OCI-LY1 (cell line): ENCODE measurements at regions not wholly inside any gene's neighbourhood (a gene's known extent, or its start where the extent isn't known, plus 50 kb on each side); places are given as distances from the start of the nearest gene placed in this dataset.

Experiments used
- H2AFZ ChIP-seq: fragments of 200-600 bp; sonication (generic), shearing (Covaris generic); 2 replicates; pipeline ENCODE4 v1.6.0; 2014; ENCODE audit warnings: antibody characterized with exemption, mild to moderate bottlenecking, low read length
- H3F3A ChIP-seq: fragments of 200-600 bp; sonication (generic), shearing (Covaris generic); 2 replicates; pipeline ENCODE4 v1.6.0; 2014; ENCODE audit warnings: mild to moderate bottlenecking, antibody characterized with exemption, low read length, moderate library complexity; ENCODE audit not compliant: insufficient read depth
- H3K27ac ChIP-seq: fragments of 200-600 bp; sonication (generic); 2 replicates; pipeline ENCODE4 v1.5.1; 2014; ENCODE audit warnings: low read length, mixed run types, mild to moderate bottlenecking, low read depth; ENCODE audit not compliant: poor library complexity, severe bottlenecking
- H3K27me3 ChIP-seq: fragments of 200-600 bp; sonication (generic); 2 replicates; pipeline ENCODE4 v1.6.0; 2014; ENCODE audit warnings: antibody characterized with exemption, mild to moderate bottlenecking, low read length, moderate library complexity; ENCODE audit not compliant: insufficient read depth
- H3K36me3 ChIP-seq: fragments of 200-600 bp; sonication (generic); 2 replicates; pipeline ENCODE4 v1.6.1; 2014; ENCODE audit warnings: mild to moderate bottlenecking, antibody characterized with exemption, low read length, moderate library complexity, mixed read lengths; ENCODE audit not compliant: insufficient read depth
- H3K4me1 ChIP-seq: fragments of 200-600 bp; sonication (generic); 2 replicates; pipeline ENCODE4 v1.5.1; 2014; ENCODE audit warnings: mild to moderate bottlenecking, low read length, moderate library complexity; ENCODE audit not compliant: insufficient read depth, severe bottlenecking
- H3K4me2 ChIP-seq: fragments of 200-600 bp; sonication (generic), shearing (Covaris generic); 2 replicates; pipeline ENCODE4 v1.6.1; 2014; ENCODE audit warnings: low read length
- H3K4me3 ChIP-seq: fragments of 200-600 bp; sonication (generic); 2 replicates; pipeline ENCODE4 v1.5.1; 2014; ENCODE audit warnings: low read length, low read depth, mild to moderate bottlenecking, mixed read lengths; ENCODE audit not compliant: poor library complexity, severe bottlenecking
- H3K79me2 ChIP-seq: fragments of 200-600 bp; shearing (Covaris generic); 2 replicates; pipeline ENCODE4 v1.6.1; 2016; ENCODE audit warnings: mixed run types, low read length, mixed read lengths; ENCODE audit not compliant: insufficient read depth
- H3K9ac ChIP-seq: fragments of 200-600 bp; sonication (generic), shearing (Covaris generic); 2 replicates; pipeline ENCODE4 v1.6.1; 2014; ENCODE audit warnings: mild to moderate bottlenecking, low read length, mixed read lengths
- H3K9me2 ChIP-seq: fragments of 200-600 bp; sonication (generic), shearing (Covaris generic); 2 replicates; pipeline ENCODE4 v1.6.1; 2014; ENCODE audit warnings: low read depth, mild to moderate bottlenecking, low read length, mixed read lengths
- H3K9me3 ChIP-seq: fragments of 200-600 bp; shearing (Covaris generic); 2 replicates; pipeline ENCODE4 v1.6.1; 2014; ENCODE audit warnings: low read length, mixed read lengths
- H4K20me1 ChIP-seq: fragments of 200-600 bp; sonication (generic), shearing (Covaris generic); 2 replicates; pipeline ENCODE4 v1.6.0; 2016; ENCODE audit warnings: mild to moderate bottlenecking, low read length; ENCODE audit not compliant: insufficient read depth
- EZH2 ChIP-seq: fragments of 200-600 bp; sonication (generic), shearing (Covaris generic); IDR thresholded peaks from 2 replicates; pipeline ENCODE4 v1.8.0; 2017; ENCODE audit warnings: borderline replicate concordance, mixed run types, mild to moderate bottlenecking, antibody characterized with exemption, low read length, moderate library complexity, mixed read lengths
- TF ChIP-seq, protein P1 (sequence below): fragments of 200-600 bp; sonication (generic), shearing (Covaris generic); IDR thresholded peaks from 2 replicates; pipeline ENCODE4 v1.5.1; 2017; ENCODE audit warnings: mild to moderate bottlenecking, antibody characterized with exemption, low read length, moderate library complexity, mixed read lengths

DNA sequence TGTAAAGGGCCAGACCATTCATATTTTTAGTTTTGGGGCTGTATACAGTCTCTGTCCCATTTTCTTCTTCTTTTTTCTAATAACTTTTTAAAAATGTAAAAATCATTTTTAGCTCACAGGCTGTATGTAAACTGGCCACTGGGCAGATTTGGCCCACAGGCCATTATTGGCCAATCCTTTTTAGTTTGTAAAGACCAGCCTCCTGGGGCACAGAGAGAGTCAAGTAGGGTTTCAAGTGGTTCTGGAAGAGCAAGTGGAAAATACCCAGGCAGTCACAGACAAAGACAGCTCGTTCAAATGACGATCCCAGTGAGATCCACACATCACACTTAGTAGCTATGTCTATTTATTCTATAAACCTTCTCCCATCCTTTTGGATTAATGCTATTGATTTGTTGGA is 150.2 kb upstream of the ARHGAP20 start:
- Histone ChIP-seq H3K27ac (no peak overlapping the region), H3K4me2 (no peak overlapping the region), H3K27me3 (peaks cover 6% of the 10 kb centered on the region; the same call in 1 of the 2 replicates), H3K4me3 (no peak overlapping the region), H3K4me1 (no peaks in the 10 kb centered on the region), H2AFZ (no peak overlapping the region), H4K20me1 (no peaks in the 10 kb centered on the region), H3K36me3 (no peaks in the 10 kb centered on the region), H3K79me2 (no peaks in the 10 kb centered on the region), H3K9me2 (no peaks in the 10 kb centered on the region), H3K9me3 (no peaks in the 10 kb centered on the region), H3F3A (no peaks in the 10 kb centered on the region), H3K9ac (no peak overlapping the region)
- no peak for TF ChIP-seq EZH2
- TF ChIP-seq, protein P1, sequence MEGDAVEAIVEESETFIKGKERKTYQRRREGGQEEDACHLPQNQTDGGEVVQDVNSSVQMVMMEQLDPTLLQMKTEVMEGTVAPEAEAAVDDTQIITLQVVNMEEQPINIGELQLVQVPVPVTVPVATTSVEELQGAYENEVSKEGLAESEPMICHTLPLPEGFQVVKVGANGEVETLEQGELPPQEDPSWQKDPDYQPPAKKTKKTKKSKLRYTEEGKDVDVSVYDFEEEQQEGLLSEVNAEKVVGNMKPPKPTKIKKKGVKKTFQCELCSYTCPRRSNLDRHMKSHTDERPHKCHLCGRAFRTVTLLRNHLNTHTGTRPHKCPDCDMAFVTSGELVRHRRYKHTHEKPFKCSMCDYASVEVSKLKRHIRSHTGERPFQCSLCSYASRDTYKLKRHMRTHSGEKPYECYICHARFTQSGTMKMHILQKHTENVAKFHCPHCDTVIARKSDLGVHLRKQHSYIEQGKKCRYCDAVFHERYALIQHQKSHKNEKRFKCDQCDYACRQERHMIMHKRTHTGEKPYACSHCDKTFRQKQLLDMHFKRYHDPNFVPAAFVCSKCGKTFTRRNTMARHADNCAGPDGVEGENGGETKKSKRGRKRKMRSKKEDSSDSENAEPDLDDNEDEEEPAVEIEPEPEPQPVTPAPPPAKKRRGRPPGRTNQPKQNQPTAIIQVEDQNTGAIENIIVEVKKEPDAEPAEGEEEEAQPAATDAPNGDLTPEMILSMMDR = no peak

DNA sequence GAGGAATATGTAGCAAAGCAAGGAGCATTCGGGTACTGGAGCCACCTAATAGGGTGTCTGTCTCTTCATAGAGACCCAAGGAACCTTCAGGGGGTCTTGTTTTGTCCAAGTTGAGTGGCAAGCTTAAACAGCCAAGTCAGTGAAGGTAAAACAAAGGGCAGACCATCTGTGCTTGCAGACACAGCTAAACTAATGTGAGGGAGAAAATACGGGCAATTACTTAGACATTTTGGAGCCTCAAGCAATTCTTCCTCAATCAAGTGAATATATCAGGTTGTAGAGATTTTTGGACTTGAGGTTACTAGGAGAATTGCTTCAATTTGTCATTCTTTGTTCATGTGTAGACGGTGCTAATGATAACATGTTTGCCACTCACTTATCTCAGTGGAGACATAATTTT is 148.2 kb upstream of the ARHGAP20 start:
- no peaks in the 10 kb centered on the region for H4K20me1 ChIP-seq
- H3K4me3 ChIP-seq = no peak overlapping the region

DNA sequence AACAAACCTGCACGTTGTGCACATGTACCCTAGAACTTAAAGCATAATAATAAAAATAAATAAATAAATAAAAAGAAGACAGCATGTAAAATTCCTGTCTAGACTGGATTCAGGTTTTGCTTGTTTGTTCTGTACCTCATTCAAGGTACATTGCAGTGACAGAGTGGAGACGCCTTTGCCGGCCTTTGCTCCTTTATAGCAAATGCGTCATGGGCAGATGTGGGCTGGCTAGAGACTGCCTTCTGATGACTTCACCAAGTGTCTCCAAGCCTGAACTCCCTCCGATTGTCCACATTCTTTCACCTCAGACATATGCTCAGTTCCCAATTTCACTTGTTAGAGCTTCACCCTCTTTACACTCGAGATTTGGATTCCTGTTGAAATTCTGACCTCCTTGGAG is 147.8 kb upstream of the ARHGAP20 start:
- no peak overlapping the region for H3K4me2 ChIP-seq
- TF ChIP-seq EZH2 = no peak
- TF ChIP-seq, protein P1 = no peak
- H3K9ac ChIP-seq = no peak overlapping the region
- H4K20me1 ChIP-seq = no peaks in the 10 kb centered on the region
- H3F3A ChIP-seq = no peaks in the 10 kb centered on the region
- H3K9me3 ChIP-seq = no peaks in the 10 kb centered on the region
- H3K4me1 ChIP-seq = no peaks in the 10 kb centered on the region
- H3K79me2 ChIP-seq = no peaks in the 10 kb centered on the region
- no peak overlapping the region for H2AFZ ChIP-seq
- H3K4me3 ChIP-seq = no peak overlapping the region
- H3K9me2 ChIP-seq = no peaks in the 10 kb centered on the region
- H3K27ac ChIP-seq = no peak overlapping the region
- no peaks in the 10 kb centered on the region for H3K27me3 ChIP-seq
- no peaks in the 10 kb centered on the region for H3K36me3 ChIP-seq

More for the DNA sequence above, 148.2 kb upstream of the ARHGAP20 start:
- Histone ChIP-seq H3K4me1 (no peaks in the 10 kb centered on the region), H3K9me3 (no peaks in the 10 kb centered on the region), H2AFZ (no peak overlapping the region), H3K4me2 (no peak overlapping the region), H3K79me2 (no peaks in the 10 kb centered on the region), H3K9ac (no peak overlapping the region), H3F3A (no peaks in the 10 kb centered on the region), H3K27ac (no peak overlapping the region), H3K9me2 (no peaks in the 10 kb centered on the region), H3K27me3 (no peaks in the 10 kb centered on the region), H3K36me3 (no peaks in the 10 kb centered on the region)
- TF ChIP-seq, protein P1 = no peak
- TF ChIP-seq EZH2 = no peak
